ENCODE measurements at regions not wholly inside any gene's neighbourhood (a gene's known extent, or its start where the extent isn't known, plus 50 kb on each side); places are given as distances from the start of the nearest gene placed in this dataset.

GRCh38 chr1:56416495-56416894, 162.9 kb downstream of the PLPP3 start:
- peak; percentile 20 to 53 (median 43) for DNase-seq

- no peak for DNase-seq
These were observed 163.6 kb downstream of the PLPP3 start for GRCh38 chr1:56415720-56416119.

GRCh38 chr1:56415258-56415657, 164.1 kb downstream of the PLPP3 start:
- no peak for DNase-seq

- DNase-seq = no peak
These were observed 164.6 kb downstream of the PLPP3 start for GRCh38 chr1:56414728-56415224.

- no peak for DNase-seq
These were observed 165.6 kb downstream of the PLPP3 start for GRCh38 chr1:56413671-56414199.

- peak in 1 of 3 donors; percentile 30 for DNase-seq
These were observed 167.7 kb downstream of the PLPP3 start for GRCh38 chr1:56411484-56412180.

- no peak for DNase-seq
These were observed 168.3 kb downstream of the PLPP3 start for GRCh38 chr1:56411021-56411420.

GRCh38 chr1:56410405-56410804, 169.0 kb downstream of the PLPP3 start:
- DNase-seq = no peak

GRCh38 chr1:56409112-56409691, 170.2 kb downstream of the PLPP3 start:
- DNase-seq = no peak

- no peak for DNase-seq
These were observed 172.5 kb downstream of the PLPP3 start for GRCh38 chr1:56406821-56407220.

- DNase-seq = no peak
These were observed 174.8 kb downstream of the PLPP3 start for GRCh38 chr1:56404561-56405030.

GRCh38 chr1:56404066-56404465, 175.3 kb downstream of the PLPP3 start:
- DNase-seq = no peak

- DNase-seq = peak; percentile 46 to 81 (median 52)
These were observed 176.0 kb downstream of the PLPP3 start for GRCh38 chr1:56403321-56403720.

GRCh38 chr1:56401191-56401590, 178.2 kb downstream of the PLPP3 start:
- DNase-seq = no peak

GRCh38 chr1:56400526-56400925, 178.8 kb downstream of the PLPP3 start:
- DNase-seq = no peak

GRCh38 chr1:56399795-56400194, 179.6 kb downstream of the PLPP3 start:
- DNase-seq = no peak

GRCh38 chr1:56399326-56399725, 180.0 kb downstream of the PLPP3 start:
- DNase-seq = no peak

- DNase-seq = no peak
These were observed 181.5 kb downstream of the PLPP3 start for GRCh38 chr1:56397811-56398231.

GRCh38 chr1:56397409-56397808, 182.0 kb downstream of the PLPP3 start:
- DNase-seq = no peak

GRCh38 chr1:56396581-56396980, 182.8 kb downstream of the PLPP3 start:
- DNase-seq = no peak

- no peak for DNase-seq
These were observed 183.6 kb downstream of the PLPP3 start for GRCh38 chr1:56395776-56396175.

GRCh38 chr1:56394298-56394697, 185.1 kb downstream of the PLPP3 start:
- no peak for DNase-seq

- no peak for DNase-seq
These were observed 188.2 kb downstream of the PLPP3 start for GRCh38 chr1:56390934-56391731.
